ENCODE measurements at regions not wholly inside any gene's neighbourhood (a gene's known extent, or its start where the extent isn't known, plus 50 kb on each side); places are given as distances from the start of the nearest gene placed in this dataset.

- H3K9me3 Mint-ChIP-seq = peaks cover 7% of the 10 kb centered on the region; the same call in 1 of the 3 replicates
- ATAC-seq = no peak
Observed at GRCh38 chr16:73205153-73205886, 157.4 kb upstream of the ZFHX3 start.

More at GRCh38 chr16:73205153-73205886, 157.4 kb upstream of the ZFHX3 start:
- H3K4me1 ChIP-seq (ENCODE audit: insufficient read depth) = no peaks in the 10 kb centered on the region
- no peaks in the 10 kb centered on the region for H3K36me3 ChIP-seq (ENCODE audit: insufficient read depth)
- no peaks in the 10 kb centered on the region for H4K20me1 ChIP-seq (replicated peaks; ENCODE audit: insufficient read depth)
- Mint-ChIP-seq H3K27me3 (ENCODE audit: insufficient read depth, low read depth, poor library complexity) (peaks cover 3% of the 10 kb centered on the region), H3K27ac (no peak overlapping the region), H3K36me3 (ENCODE audit: low read depth) (no peaks in the 10 kb centered on the region), H3K4me1 (no peaks in the 10 kb centered on the region), H3K4me3 (no peak overlapping the region)
- TF ChIP-seq CTCF (conservative IDR thresholded peaks at IDR 0.05; ENCODE audit: low read depth in 2 of 2) (no peak), NANOG (IDR thresholded peaks at IDR 0.05; ENCODE audit: borderline replicate concordance) (no peak), POLR2AphosphoS5 (IDR thresholded peaks at IDR 0.05; ENCODE audit: low read depth) (no peak), REST (IDR thresholded peaks at IDR 0.05; ENCODE audit: unreplicated experiment) (no peak), EZH2 (IDR thresholded peaks at IDR 0.05; ENCODE audit: low read depth, unreplicated experiment) (no peak), ETS1 (IDR thresholded peaks at IDR 0.05) (no peak), ZNF114 (CRISPR knock-in tag; IDR thresholded peaks at IDR 0.05) (no peak), ZNF462 (CRISPR knock-in tag; IDR thresholded peaks at IDR 0.05) (no peak), STAT1 (IDR thresholded peaks at IDR 0.05; ENCODE audit: unreplicated experiment) (no peak)
- DNase-seq (ENCODE audit: low spot score) = no peak
- no peak overlapping the region for H3K4me2 ChIP-seq
- no peak overlapping the region for H3K27ac ChIP-seq (ENCODE audit: low read depth)
- H3K79me2 ChIP-seq (replicated peaks; ENCODE audit: insufficient read depth) = no peaks in the 10 kb centered on the region
- H3K27me3 ChIP-seq (ENCODE audit: insufficient read depth) = no peaks in the 10 kb centered on the region
- no peak overlapping the region for H2AFZ ChIP-seq
- H3K9me2 ChIP-seq (ENCODE audit: insufficient read depth) = no peaks in the 10 kb centered on the region
- H3F3A ChIP-seq (replicated peaks; ENCODE audit: low read depth) = no peaks in the 10 kb centered on the region
- no peak overlapping the region for H3K4me3 ChIP-seq
